Esophagus (tissue), 2 donors: ENCODE measurements at regions not wholly inside any gene's neighbourhood (a gene's known extent, or its start where the extent isn't known, plus 50 kb on each side); places are given as distances from the start of the nearest gene placed in this dataset.
A peak's percentile ranks its signal among the peaks of the same experiment; 100 is the strongest.
"Not testable (repeated sequence)": the region's sequence is repeated elsewhere in the genome, so short reads cannot be mapped to it uniquely, and the experiment has no call there.

ENCODE experiments used
- H3K27ac ChIP-seq, 2 donors: one replicate each; pipeline ENCODE4 v1.5.1; 2013; ENCODE audit warnings: low read depth in 2 of 2, mild to moderate bottlenecking in 2 of 2, inconsistent platforms in 1 of 2, low read length in 1 of 2, moderate library complexity in 1 of 2
- H3K27me3 ChIP-seq, 2 donors: one replicate each; pipeline ENCODE4 v1.6.1; 2013; ENCODE audit warnings: low read length in 2 of 2, control low read depth in 1 of 2, mild to moderate bottlenecking in 1 of 2; ENCODE audit not compliant: insufficient read depth in 2 of 2, control insufficient read depth in 1 of 2
- H3K36me3 ChIP-seq, 2 donors: one replicate each; pipeline ENCODE4 v1.6.1; 2013; ENCODE audit warnings: low read length in 1 of 2; ENCODE audit not compliant: control insufficient read depth in 2 of 2, insufficient read depth in 2 of 2
- H3K4me1 ChIP-seq, 2 donors: one replicate each; pipeline ENCODE4 v1.6.1; 2013; ENCODE audit warnings: low read length in 1 of 2; ENCODE audit not compliant: control insufficient read depth in 2 of 2, insufficient read depth in 2 of 2
- H3K4me3 ChIP-seq, 2 donors: one replicate each; pipeline ENCODE4 v1.5.1; 2013; ENCODE audit warnings: low read length in 2 of 2, mild to moderate bottlenecking in 2 of 2, low read depth in 1 of 2, moderate library complexity in 1 of 2
- H3K9me3 ChIP-seq, 2 donors: one replicate each; pipeline ENCODE4 v1.6.1; 2013; ENCODE audit warnings: mild to moderate bottlenecking in 2 of 2, low read depth in 1 of 2, low read length in 1 of 2, moderate library complexity in 1 of 2; ENCODE audit not compliant: control insufficient read depth in 2 of 2, insufficient read depth in 1 of 2
- WGBS, 2 donors: extraction: QIAGEN DNeasy Blood & Tissue Kit; methylation state at CpG; one replicate each; pipeline ENCODE4 v1.1.7; 2013; 5-methylcytosine and 5-hydroxymethylcytosine counted together
- donor health status: healthy with polysubstance abuse.
- donor health status: Bipolar disorder and iron deficiency.

GRCh38 chr11:71157676-71158075, 94.7 kb downstream of the SHANK2 start:
- 81 to 93% methylated on average over 5 of the region's 5 CpGs for WGBS, 2 donors
- not testable (repeated sequence) for H3K27ac ChIP-seq

GRCh38 chr11:71156301-71156700, 96.1 kb downstream of the SHANK2 start:
- H3K9me3 ChIP-seq = peaks cover 0 to 5% of the 10 kb centered on the region in 2 donors
- peaks cover 0 to 3% of the 10 kb centered on the region in 2 donors for H3K27me3 ChIP-seq
- peaks cover 0 to 3% of the 10 kb centered on the region in 2 donors for H3K4me1 ChIP-seq
- no peaks in the 10 kb centered on the region for H3K36me3 ChIP-seq
- H3K27ac ChIP-seq = no peak overlapping the region
- 85 to 88% methylated on average over 6 of the region's 6 CpGs for WGBS, 2 donors
- H3K4me3 ChIP-seq = no peak overlapping the region

More at GRCh38 chr11:71157676-71158075, 94.7 kb downstream of the SHANK2 start:
- not testable (repeated sequence) for H3K36me3 ChIP-seq, H3K9me3 ChIP-seq, H3K4me1 ChIP-seq, H3K4me3 ChIP-seq, H3K27me3 ChIP-seq

GRCh38 chr11:71155846-71156245, 96.5 kb downstream of the SHANK2 start:
- peaks cover 0 to 5% of the 10 kb centered on the region in 2 donors for H3K9me3 ChIP-seq
- WGBS, 2 donors = 88 to 91% methylated on average over 8 of the region's 8 CpGs
- no peak overlapping the region for H3K27ac ChIP-seq
- no peaks in the 10 kb centered on the region for H3K36me3 ChIP-seq
- H3K4me1 ChIP-seq = peaks cover 0 to 3% of the 10 kb centered on the region in 2 donors
- no peak overlapping the region for H3K4me3 ChIP-seq
- peaks cover 0 to 3% of the 10 kb centered on the region in 2 donors for H3K27me3 ChIP-seq

- H3K27ac ChIP-seq = no peak overlapping the region
- H3K9me3 ChIP-seq = peaks cover 0 to 5% of the 10 kb centered on the region in 2 donors
- 73 to 80% methylated on average over 11 of the region's 11 CpGs for WGBS, 2 donors
- no peak overlapping the region for H3K4me3 ChIP-seq
- H3K27me3 ChIP-seq = peaks cover 0 to 3% of the 10 kb centered on the region in 2 donors
- H3K4me1 ChIP-seq = peaks cover 0 to 3% of the 10 kb centered on the region in 2 donors
- H3K36me3 ChIP-seq = no peaks in the 10 kb centered on the region
These were observed 98.0 kb downstream of the SHANK2 start for GRCh38 chr11:71154261-71154805.

GRCh38 chr11:71153005-71153390, 99.4 kb downstream of the SHANK2 start:
- peaks cover 0 to 3% of the 10 kb centered on the region in 2 donors for H3K4me1 ChIP-seq
- H3K36me3 ChIP-seq = no peaks in the 10 kb centered on the region
- H3K4me3 ChIP-seq = peak overlapping the region in 1 of 2 donors; percentile 10
- 2 to 4% methylated on average over 15 of the region's 15 CpGs for WGBS, 2 donors
- H3K27me3 ChIP-seq = peaks cover 0 to 3% of the 10 kb centered on the region in 2 donors
- no peak overlapping the region for H3K27ac ChIP-seq
- peaks cover 0 to 5% of the 10 kb centered on the region in 2 donors for H3K9me3 ChIP-seq

GRCh38 chr11:71152312-71153004, 99.9 kb downstream of the SHANK2 start:
- not testable (repeated sequence) for H3K27ac ChIP-seq, H3K36me3 ChIP-seq, H3K4me1 ChIP-seq, H3K9me3 ChIP-seq, H3K27me3 ChIP-seq
- WGBS, 2 donors = 53 to 62% methylated on average over 15 of the region's 15 CpGs
- peak overlapping the region in 1 of 2 donors; percentile 10 for H3K4me3 ChIP-seq

- Histone ChIP-seq H3K4me1 (peaks cover 0 to 3% of the 10 kb centered on the region in 2 donors), H3K27me3 (peaks cover 0 to 2% of the 10 kb centered on the region in 2 donors), H3K27ac (no peak overlapping the region), H3K9me3 (peaks cover 0 to 5% of the 10 kb centered on the region in 2 donors), H3K36me3 (no peaks in the 10 kb centered on the region), H3K4me3 (no peak overlapping the region)
- 87 to 91% methylated on average over 14 of the region's 14 CpGs for WGBS, 2 donors
These were observed 100.8 kb downstream of the SHANK2 start for GRCh38 chr11:71151561-71151960.

GRCh38 chr11:71150859-71151258, 101.5 kb downstream of the SHANK2 start:
- 86 to 90% methylated on average over 8 of the region's 8 CpGs for WGBS, 2 donors
- H3K36me3 ChIP-seq = no peaks in the 10 kb centered on the region
- H3K27me3 ChIP-seq = no peaks in the 10 kb centered on the region
- H3K27ac ChIP-seq = no peak overlapping the region
- H3K4me1 ChIP-seq = peaks cover 0 to 3% of the 10 kb centered on the region in 2 donors
- no peak overlapping the region for H3K4me3 ChIP-seq
- H3K9me3 ChIP-seq = peaks cover 0 to 3% of the 10 kb centered on the region in 2 donors

GRCh38 chr11:71148716-71149115, 103.7 kb downstream of the SHANK2 start:
- Histone ChIP-seq H3K36me3 (no peaks in the 10 kb centered on the region), H3K27ac (no peak overlapping the region), H3K9me3 (no peaks in the 10 kb centered on the region), H3K4me3 (no peak overlapping the region), H3K4me1 (peaks cover 0 to 3% of the 10 kb centered on the region in 2 donors), H3K27me3 (no peaks in the 10 kb centered on the region)
- WGBS, 2 donors = 77 to 89% methylated on average over 8 of the region's 8 CpGs

GRCh38 chr11:71147331-71147730, 105.0 kb downstream of the SHANK2 start:
- Histone ChIP-seq H3K36me3 (no peaks in the 10 kb centered on the region), H3K27me3 (no peaks in the 10 kb centered on the region), H3K4me3 (no peak overlapping the region), H3K27ac (no peak overlapping the region), H3K4me1 (no peaks in the 10 kb centered on the region), H3K9me3 (no peaks in the 10 kb centered on the region)
- 92% methylated on average over 14 of the region's 14 CpGs for WGBS, 2 donors
